GM18858 (cell line): ENCODE measurements at regions not wholly inside any gene's neighbourhood (a gene's known extent, or its start where the extent isn't known, plus 50 kb on each side); places are given as distances from the start of the nearest gene placed in this dataset.
"Not testable (repeated sequence)": the region's sequence is repeated elsewhere in the genome, so short reads cannot be mapped to it uniquely, and the experiment has no call there.

Experiments used
- ATAC-seq: cut with Tn5 transposase; IDR thresholded peaks from one replicate; pipeline ENCODE4 v1.9.1; 2021; ENCODE audit not compliant: unreplicated experiment

DNA sequence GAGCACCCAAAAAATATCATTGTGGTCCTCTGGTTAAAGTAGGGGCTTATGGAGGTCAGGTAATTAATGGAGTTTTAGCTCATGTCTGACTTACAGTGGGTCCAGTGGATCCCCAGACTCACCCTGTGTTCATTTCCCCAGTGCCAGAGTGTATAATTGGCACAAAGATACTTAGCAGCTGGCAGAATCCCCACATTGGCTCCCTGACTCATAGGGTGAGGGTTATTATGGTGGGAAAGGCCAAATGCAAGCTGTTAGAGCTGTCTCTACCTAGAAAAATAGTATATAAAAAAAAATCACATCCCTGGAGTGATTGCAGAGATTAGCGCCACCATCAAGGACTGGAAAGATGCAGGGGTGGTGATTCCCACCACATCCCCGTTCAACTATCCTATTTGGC, 1067.6 kb upstream of the ACVR2A start:
- no peak for ATAC-seq

DNA sequence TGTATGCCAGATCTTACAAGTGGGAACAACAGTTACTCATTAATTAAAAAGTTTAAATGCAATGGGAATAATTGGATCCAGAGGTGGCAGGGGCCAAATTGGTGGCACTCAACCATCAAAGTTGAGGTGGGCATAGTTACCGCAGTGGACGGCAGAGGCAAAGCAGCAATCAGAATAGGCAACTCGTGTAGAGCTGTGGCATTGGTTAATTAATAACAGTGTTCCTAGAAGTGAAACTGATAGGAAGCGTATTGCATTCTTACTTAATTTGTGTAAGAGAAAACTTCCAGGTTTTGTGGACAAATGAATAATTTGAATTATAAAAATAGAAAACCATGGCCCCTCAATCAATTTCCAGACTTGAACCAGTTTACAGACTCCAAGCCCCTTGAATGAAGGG, 1068.2 kb upstream of the ACVR2A start:
- ATAC-seq, result no peak

DNA sequence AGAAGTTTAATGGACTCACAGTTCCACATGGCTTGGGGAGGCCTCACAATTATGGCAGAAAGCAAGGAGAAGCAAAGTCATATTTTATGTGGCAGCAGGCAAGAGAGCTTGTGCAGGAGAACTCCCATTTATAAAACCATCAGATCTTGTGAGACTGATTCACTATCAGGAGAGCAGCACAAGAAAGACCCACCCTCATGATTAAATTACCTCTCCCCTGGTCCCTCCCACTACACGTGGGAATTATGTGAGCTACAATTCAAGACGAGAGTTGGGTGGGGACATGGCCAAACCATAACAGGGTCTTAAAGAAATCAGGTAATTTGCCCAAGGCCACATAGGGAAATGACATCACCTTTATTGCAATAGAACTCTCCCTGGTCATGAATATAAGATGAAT, 1073.3 kb upstream of the ACVR2A start:
- ATAC-seq, result no peak

DNA sequence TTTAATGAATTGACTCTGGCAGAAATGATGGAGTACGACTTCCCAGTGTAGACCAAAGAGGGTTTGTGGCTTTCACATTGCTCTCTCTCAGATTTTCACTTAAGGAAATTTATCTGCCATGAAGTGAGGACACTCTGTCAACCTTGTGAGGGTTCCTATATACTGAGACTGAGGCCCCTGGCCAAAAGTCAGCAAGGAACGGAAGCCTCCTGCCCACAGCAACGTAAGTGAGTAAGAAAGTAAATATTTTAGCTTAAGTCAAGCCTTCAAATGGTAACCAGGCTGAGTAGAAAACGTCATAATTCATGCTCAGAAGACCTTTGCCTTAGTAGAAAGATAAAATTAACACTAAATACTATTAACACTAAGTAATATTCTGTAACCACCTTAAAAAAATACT, 1080.5 kb upstream of the ACVR2A start:
- ATAC-seq, result no peak

DNA sequence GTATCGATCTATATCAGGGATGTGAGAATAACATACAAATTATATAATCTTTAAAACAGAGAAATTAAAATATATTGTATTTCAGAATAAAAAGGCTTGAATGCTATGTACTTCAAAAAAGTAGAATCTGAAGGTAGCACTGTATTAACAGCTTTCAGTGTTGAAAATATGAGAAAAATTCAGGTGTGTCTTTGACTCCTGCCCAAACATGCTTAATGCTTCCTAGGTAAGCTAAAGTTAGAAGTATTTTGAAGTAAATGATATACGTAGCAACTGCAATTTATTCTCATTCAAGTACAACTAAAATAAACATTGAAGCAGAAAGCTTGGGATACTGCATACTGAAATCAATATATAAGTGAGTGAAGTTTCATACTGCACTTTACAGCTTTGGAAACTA, 1082.0 kb upstream of the ACVR2A start:
- no peak for ATAC-seq

DNA sequence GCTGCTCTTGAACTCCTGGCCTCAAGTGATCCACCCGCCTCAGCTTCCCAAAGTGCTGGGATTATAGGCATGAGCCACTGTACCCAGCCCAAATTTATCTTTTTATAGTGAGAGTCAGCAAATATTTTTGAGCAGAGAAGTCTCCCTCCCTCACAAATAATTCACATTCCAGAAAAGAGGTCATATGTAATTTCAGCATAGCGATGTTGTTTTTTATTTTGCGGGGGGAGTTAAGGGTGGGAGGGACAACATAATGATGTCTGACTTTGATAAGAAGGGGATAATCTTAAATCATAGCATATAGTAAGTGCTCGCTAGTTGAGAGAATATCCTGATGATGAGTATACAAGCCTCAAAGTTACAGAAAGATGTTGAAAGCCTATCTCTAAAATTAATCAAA, 1090.2 kb upstream of the ACVR2A start:
- ATAC-seq, result no peak

DNA sequence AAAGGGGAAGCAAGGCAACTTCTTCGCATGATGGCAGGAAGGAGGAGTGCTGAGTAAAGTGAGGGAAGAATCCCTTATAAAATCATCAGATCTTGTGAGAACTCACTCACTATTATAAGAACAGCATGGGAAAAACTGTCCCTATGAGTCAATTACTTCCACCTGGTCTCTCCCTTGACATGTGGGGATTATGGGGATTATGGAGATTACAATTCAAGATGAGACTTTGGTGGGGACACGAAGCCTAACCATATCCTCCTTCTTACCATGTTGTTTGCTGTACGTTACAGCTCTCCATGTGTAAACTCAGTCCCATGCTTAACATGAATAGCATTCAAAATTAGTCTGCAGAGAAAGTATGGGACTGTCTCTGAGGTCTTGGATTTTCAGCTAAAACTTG, 1096.8 kb upstream of the ACVR2A start:
- ATAC-seq, result no peak

DNA sequence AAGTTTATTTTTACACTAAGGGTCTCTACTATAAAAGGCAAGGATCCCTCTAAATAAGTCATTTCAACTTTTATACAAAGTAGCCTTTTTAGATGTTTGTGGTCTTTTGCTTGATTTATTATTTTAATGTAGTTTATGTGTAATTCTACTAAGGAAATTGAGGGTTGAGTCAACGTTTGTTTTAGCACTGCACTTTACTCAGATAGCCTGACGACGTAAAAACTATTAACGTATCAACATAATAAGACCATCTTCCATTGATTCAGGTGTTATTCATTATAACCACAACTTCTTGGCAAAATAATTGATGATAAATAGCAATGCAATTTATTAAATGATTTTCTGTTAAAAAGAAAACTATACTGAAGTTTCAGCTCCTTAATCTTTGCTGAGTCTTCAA, 1103.6 kb upstream of the ACVR2A start:
- no peak for ATAC-seq

DNA sequence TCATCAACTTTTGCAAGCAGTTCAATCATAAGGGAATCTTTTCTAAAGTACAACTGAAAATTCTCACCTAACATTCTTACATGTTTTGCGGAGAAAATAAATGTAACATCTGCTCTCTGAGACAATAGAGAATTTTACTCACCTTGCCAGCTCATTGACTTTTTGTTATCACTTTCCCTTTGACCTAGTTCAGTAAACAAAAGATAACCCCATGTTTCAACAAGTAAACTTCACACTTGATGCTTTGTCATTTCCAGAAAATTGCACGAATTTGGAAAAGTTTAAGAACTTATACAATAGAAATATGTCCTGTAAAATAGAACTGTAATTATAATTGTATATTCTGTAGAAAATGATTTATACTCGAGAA, 1110.0 kb upstream of the ACVR2A start:
- ATAC-seq, result no peak

DNA sequence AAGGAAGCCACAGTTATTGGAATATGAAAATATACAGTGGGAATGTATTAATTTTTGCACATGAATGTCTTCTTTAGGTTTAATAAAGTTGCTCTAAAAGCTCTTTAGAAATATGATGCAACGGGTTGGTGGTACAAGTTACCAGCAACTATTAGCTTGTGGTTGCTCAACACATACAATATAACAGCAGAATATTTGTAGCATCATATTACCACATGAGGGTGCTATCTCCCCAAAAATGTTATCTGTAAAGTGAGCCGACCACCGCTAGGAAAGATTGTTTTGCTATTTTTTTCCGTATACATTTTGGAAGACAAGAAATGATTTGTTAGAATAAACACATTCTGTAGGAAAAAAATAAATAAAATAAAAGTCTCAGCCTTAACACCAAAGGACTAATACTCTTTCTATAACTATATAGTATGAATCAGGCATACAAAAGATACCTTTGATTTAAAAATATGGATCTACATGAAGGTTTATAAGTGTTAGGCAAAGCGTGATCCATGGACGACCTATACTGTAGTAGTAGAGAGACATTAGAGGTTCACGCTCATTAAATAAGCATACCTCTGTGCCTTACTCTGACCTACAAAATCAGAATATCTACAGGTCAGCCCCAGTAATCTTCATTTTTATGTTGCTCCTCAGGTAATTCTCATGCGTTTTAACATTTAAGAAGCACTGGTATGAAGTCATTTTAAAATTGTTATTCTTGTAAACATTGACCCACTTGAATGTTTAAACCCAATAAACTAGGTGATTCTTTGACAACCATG, 1110.6 kb upstream of the ACVR2A start:
- peak; percentile 64 for ATAC-seq

DNA sequence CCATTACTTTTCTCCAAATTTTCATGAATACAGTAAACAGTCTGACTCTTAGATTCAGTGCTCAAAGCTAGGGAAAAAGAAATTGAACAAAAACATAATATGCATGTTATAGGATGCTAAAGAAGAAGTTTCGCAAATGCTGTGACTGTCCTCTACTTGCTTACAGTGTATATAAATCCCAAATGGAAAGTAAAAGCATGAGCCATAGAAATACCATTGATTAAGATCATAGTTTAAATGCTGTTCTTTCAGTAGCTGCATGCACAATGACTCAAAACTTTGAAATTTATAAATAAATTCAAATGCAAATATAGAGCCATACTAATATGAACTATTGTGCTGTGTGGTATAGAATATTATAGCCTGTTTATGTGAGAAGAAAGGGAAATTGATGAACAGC, 1113.9 kb upstream of the ACVR2A start:
- ATAC-seq, result no peak

DNA sequence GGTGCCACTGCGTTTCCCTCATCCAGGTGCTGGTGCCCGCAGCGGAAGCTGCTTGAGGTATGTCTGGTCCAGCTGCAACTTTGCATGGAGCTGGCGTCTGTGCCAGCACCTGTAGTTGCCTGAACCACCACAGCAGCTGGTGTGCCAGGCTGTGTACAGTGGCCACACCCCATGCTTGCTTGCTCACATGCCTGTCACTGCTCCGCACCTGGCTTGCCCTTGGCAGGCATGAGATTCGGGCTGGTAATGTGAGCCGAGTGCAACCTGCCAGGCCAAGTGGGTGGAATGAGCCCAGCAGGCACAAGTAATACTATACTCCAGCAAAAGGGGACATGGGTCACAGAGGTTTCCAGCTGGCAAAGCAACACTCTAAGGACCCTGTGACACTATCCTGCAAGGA, 1123.3 kb upstream of the ACVR2A start:
- no peak for ATAC-seq

DNA sequence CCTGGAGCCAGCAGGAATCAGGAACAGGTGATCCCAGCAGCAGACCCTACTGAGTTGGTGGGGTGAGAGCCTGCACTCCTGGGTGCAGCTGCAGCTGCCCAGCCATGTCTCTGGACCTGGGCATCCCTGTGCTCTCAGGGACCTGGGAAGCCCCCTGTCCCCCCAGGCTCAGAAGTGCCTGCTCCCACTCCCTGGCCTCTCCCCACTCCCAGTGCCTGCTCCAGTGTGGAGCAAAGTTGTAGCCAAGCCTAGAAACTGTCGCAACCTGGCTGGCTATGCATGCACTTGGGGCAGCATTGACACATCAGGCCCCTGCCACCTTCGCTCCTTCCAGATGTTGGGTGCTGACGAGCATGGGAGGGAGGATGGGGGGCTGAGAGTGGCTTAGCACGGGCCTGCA, 1124.7 kb upstream of the ACVR2A start:
- no peak for ATAC-seq

DNA sequence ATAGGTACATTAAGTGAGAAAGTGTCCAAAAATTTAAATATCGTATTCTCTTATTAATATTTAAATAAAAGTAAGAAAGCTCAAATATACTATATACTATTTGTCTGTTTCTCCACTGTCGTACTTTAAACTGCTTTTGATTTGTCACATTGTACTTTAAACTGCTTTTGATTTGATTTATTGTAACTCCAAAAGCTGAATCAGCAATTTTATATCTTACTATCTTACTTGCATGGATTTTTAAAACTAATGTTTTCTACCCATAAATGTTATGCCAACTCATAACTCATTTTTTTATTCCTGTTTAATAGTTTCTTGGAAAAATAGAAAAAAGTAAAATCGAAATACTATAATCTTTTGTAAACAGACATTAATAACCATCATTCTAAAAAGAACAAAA, 1128.2 kb upstream of the ACVR2A start:
- ATAC-seq, result no peak

DNA sequence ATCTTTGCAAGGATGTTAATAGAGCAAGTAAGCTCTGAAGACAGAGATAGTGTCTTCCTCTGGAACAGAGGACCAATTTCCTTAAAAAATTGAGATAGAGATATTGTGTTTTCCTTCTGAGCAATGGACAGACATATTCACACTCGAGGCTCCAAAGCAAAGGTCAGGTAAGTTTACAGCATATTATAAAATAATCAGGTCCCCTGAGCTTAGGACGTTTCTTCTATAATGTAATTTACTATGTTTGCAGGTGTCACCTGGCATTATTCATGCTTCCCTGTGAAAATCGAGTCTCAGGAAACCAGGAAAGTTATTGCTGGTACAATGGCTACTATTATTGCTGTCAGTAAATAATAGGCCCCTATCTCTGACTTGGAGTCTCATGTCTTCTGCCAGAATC, 1135.8 kb upstream of the ACVR2A start:
- ATAC-seq, result no peak

DNA sequence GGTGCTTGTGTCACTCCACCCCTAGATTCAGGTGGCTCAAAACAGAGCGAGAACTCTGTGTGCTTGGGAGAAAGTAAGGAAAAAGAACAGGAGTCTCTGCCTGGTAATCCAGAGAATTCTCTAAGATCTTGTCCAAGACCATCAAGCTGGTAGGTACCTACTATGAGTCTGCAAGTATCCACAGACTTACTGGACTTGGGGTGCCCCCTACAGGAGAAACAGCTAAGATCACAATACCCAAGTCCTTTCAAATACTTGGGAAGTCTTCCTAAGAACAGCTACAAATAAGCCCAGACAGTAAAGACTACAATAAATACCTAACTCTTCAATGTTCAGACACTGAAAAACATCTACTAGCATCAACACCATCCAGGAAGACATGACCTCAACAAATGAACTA, 1143.6 kb upstream of the ACVR2A start:
- ATAC-seq, result no peak

DNA sequence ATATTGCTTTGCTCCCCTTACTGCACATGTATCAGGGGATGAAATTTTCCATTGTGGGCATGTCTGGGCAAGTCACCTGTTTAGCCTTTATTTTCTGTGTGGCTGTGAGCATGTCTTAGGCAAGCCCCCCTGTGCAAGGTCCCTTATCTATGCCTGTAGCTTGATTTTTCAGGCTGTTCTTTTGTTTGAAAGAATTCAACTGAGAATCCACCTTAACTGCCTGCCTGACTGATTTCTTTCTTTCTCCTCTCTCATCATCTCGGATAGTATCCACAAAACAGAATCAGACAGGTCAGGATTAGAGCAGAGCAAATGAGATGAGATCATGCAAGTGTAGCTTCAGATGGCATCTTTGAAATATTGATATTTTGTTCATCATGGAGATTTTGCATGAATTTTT, 1147.5 kb upstream of the ACVR2A start:
- ATAC-seq, result no peak

DNA sequence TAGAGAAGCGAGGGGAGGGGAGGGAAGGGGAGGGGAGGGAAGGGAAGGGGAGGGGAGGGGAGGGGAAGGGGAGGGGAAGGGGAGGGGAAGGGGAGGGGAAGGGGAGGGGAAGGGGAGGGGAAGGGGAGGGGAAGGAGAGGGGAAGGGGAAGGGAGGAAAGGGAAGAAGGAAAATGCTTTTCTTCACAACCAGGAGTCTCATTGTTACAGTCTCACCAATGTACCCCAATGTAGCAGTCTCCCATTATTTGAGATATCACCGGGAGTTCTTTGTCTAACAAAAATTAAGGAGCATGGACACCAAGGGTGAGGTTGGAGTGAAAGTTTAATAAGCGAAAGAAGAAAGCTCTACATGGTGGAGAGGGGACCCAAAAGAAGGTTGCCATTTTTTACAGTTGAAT, 1148.0 kb upstream of the ACVR2A start:
- ATAC-seq, result not testable (repeated sequence)

DNA sequence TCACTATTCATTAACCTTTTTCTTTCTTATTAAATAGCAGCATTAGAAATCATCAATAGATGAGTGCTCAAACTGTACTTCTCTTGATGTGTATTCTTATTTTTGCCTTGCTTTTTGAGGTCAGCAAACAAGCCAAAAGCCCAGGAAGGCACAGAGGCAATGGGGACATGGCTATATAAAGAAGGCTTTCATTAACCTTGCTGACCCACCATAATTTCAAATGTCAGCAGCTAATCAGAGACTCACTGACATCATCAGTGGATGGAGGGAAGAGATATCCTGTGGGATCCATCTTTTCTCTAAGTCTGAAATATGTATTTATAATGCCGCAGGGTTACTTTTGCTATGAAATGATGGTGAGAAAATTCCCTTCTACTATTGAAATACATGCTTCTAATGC, 1162.8 kb upstream of the ACVR2A start:
- ATAC-seq, result no peak

DNA sequence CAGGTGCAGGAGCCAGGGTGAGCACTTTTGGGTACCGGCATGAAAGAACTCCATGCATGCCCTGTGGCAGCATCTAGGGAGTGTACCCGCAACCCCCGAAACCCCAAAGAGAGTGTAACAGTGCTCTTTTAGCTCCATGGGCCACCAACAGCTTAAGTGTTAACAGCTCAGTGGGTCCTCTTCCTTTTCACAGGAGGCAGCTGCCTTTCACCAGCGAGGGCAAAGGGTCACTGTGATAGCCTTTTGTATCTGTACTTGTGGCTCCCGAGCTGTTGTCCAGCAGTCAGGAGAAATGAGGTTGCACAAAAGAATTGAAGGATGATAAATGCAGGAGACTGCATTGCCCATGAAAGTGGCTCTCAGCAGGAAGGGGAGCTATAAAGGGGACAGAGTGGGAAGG, 1166.3 kb upstream of the ACVR2A start:
- ATAC-seq, result no peak

DNA sequence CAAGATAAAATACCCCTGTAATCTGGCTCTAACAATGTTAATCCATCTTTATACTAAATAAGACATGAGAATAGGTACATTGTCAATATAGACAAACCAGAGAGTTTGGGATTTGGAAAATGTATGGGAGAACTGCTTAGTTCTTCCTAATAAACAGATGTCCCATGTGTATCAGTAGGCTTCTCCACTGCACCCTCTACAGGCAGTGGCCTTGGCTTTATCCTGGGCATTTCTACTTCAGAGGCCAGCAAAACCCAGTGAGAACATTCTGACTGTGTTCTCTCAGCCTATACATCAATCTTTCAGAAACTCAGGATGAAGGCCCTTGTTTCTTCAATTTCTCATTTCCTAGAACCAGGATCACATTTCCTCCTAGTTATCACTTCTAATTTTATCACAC, 1167.5 kb upstream of the ACVR2A start:
- ATAC-seq, result no peak

DNA sequence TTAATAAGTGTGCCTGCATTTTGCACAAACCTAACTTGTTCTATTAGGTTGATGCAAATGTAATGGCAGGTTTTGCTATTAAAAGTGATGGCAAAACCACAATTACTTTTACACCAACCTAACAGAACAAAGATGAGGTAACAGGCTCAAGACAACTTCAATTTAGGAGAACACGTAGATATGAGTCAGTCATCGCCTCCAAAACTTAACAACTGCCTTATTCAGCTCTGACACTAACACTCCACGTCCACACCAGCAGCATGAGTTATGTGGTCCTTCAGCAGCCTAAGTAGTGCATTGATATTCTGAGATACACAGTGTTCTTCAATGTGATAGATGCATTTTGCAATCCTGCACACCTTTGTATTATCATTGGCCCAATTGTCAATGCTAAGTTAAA, 1175.1 kb upstream of the ACVR2A start:
- no peak for ATAC-seq

DNA sequence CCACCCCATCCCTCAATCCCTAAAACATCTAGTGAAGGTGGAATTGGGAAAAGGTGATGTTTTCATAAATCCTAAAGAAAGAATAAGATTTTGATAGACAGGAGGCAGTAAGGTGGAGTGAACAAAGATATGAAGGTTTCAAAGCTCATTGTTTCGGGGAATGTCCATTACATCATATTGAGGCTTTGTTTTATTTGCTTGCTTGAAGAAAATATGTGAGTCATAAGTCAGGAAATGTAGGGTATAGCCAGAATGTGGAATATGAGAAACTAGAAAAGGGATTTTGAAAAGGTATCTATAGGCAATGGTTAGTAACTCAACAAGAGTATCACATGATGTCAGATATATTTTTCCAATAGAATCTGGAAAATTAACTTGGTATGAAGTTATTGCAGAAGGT, 1178.5 kb upstream of the ACVR2A start:
- ATAC-seq, result no peak

DNA sequence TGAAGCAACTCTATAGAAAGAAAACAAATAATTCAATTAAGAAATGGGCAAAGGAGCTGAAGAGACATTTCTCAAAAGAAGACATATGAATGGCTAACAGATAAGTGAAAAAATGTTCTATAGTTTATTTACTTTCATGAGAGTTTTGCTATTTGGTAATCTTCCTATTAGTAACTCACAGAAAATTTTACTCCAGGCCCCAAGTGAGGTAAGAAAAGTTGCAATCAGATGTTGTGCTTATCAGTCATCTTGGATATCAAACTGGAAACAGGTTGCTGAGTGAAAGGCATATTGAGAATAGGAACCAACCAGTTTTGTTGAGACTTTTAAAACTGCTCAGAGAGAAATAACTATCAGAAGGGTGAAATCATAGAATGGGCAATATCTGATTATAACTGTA, 1179.0 kb upstream of the ACVR2A start:
- ATAC-seq, result no peak
